ENCODE measurements at regions not wholly inside any gene's neighbourhood (a gene's known extent, or its start where the extent isn't known, plus 50 kb on each side); places are given as distances from the start of the nearest gene placed in this dataset.

GRCh38 chr10:120318862-120319261 lies 138.2 kb upstream of the PLPP4 start:
- Histone ChIP-seq H3K4me3 (no peak overlapping the region), H3K27ac (no peak overlapping the region), H3K4me1 (no peaks in the 10 kb centered on the region), H3K36me3 (no peaks in the 10 kb centered on the region), H3K27me3 (no peaks in the 10 kb centered on the region), H3K9me3 (no peaks in the 10 kb centered on the region)
- no peak for DNase-seq
- TF ChIP-seq POLR2A (IDR thresholded peaks at IDR 0.05) (no peak), EP300 (IDR thresholded peaks at IDR 0.05; ENCODE audit: low read depth) (no peak), POLR2AphosphoS5 (IDR thresholded peaks at IDR 0.05) (no peak)
- TF ChIP-seq, protein P1, sequence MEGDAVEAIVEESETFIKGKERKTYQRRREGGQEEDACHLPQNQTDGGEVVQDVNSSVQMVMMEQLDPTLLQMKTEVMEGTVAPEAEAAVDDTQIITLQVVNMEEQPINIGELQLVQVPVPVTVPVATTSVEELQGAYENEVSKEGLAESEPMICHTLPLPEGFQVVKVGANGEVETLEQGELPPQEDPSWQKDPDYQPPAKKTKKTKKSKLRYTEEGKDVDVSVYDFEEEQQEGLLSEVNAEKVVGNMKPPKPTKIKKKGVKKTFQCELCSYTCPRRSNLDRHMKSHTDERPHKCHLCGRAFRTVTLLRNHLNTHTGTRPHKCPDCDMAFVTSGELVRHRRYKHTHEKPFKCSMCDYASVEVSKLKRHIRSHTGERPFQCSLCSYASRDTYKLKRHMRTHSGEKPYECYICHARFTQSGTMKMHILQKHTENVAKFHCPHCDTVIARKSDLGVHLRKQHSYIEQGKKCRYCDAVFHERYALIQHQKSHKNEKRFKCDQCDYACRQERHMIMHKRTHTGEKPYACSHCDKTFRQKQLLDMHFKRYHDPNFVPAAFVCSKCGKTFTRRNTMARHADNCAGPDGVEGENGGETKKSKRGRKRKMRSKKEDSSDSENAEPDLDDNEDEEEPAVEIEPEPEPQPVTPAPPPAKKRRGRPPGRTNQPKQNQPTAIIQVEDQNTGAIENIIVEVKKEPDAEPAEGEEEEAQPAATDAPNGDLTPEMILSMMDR (IDR thresholded peaks at IDR 0.05): no peak
- WGBS, 2 donors (ENCODE audit: low coverage in 1 of 2): 83 to 85% methylated on average over 1 to 3 of the region's 3 CpGs
- intact Hi-C loops (cut with DNase I; ENCODE audit: low total_unique reads): no loop called here
- in situ Hi-C loops (cut with MboI; ENCODE audit: low pct_ligation_motif_present in 1 of 4, low pct_unique_long_range_greater_than_20kb in 1 of 4, low sequenced_read_pairs in 3 of 4): no loop called here

DNA sequence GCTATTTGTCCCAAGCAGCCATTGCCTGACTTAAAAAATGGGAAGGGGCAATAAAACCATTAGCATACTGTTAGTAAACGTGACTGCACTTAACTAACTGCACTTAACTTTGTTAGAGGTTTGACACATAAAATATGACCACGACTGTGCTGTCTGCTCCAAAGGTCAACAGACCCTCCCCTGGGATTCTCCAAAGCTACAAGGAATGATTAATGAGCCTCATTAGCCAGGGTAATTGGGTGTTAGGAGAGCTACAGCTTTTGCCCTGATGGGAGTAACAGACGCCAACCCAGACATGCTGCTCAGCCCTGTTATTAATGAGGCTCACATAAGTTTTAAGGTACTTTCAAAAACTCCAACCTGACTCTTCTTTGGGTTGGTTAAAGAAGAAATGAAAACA lies 129.4 kb upstream of the PLPP4 start:
- Histone ChIP-seq H3K36me3 (no peaks in the 10 kb centered on the region), H3K9me3 (no peaks in the 10 kb centered on the region), H3K27ac (no peak overlapping the region), H3K27me3 (no peaks in the 10 kb centered on the region), H3K4me1 (no peaks in the 10 kb centered on the region), H3K4me3 (no peak overlapping the region)
- in situ Hi-C loops (cut with MboI; ENCODE audit: low pct_ligation_motif_present in 1 of 4, low pct_unique_long_range_greater_than_20kb in 1 of 4, low sequenced_read_pairs in 3 of 4): no loop called here
- DNase-seq: no peak
- TF ChIP-seq POLR2A (IDR thresholded peaks at IDR 0.05) (no peak), POLR2AphosphoS5 (IDR thresholded peaks at IDR 0.05) (no peak), EP300 (IDR thresholded peaks at IDR 0.05; ENCODE audit: low read depth) (no peak)
- TF ChIP-seq, protein P1 (IDR thresholded peaks at IDR 0.05): no peak
- WGBS, 2 donors (ENCODE audit: low coverage in 1 of 2): 27% methylated on average over 3 of the region's 3 CpGs; no CpG with 5 or more reads in 1 of the 2 donors
- intact Hi-C loops (cut with DNase I; ENCODE audit: low total_unique reads): no loop called here

DNA sequence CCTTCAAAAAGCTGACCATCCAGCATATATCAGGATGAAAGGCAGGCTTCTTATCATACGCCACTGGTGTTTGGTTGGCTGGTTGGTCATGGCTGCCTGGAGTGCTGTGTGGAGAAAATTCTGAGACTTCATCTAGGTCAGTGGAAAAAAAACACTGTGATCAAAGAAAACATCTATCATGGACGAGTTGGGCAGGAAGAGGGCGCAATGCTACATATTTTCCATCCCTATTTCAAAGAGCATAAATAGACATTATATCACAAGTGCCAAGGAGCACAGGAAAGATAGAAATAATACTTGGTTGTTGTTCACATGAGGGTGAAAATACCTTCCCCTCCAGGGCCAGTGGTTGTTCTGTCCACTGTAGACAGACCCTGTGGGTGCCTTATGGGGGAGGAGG lies 128.4 kb upstream of the PLPP4 start:
- H3K4me1 ChIP-seq: no peaks in the 10 kb centered on the region
- no peak overlapping the region for H3K4me3 ChIP-seq
- intact Hi-C loops (cut with DNase I; ENCODE audit: low total_unique reads): no loop called here
- no peak overlapping the region for H3K27ac ChIP-seq
- no peaks in the 10 kb centered on the region for H3K27me3 ChIP-seq
- H3K36me3 ChIP-seq: no peaks in the 10 kb centered on the region
- 60 to 84% methylated on average over 3 of the region's 3 CpGs for WGBS, 2 donors (ENCODE audit: low coverage in 1 of 2)
- H3K9me3 ChIP-seq: no peaks in the 10 kb centered on the region
- in situ Hi-C loops (cut with MboI; ENCODE audit: low pct_ligation_motif_present in 1 of 4, low pct_unique_long_range_greater_than_20kb in 1 of 4, low sequenced_read_pairs in 3 of 4): no loop called here
- TF ChIP-seq EP300 (IDR thresholded peaks at IDR 0.05; ENCODE audit: low read depth): no peak
- no peak for TF ChIP-seq POLR2AphosphoS5 (IDR thresholded peaks at IDR 0.05)
- TF ChIP-seq, protein P1 (IDR thresholded peaks at IDR 0.05): no peak
- TF ChIP-seq POLR2A (IDR thresholded peaks at IDR 0.05): no peak
- DNase-seq: no peak

DNA sequence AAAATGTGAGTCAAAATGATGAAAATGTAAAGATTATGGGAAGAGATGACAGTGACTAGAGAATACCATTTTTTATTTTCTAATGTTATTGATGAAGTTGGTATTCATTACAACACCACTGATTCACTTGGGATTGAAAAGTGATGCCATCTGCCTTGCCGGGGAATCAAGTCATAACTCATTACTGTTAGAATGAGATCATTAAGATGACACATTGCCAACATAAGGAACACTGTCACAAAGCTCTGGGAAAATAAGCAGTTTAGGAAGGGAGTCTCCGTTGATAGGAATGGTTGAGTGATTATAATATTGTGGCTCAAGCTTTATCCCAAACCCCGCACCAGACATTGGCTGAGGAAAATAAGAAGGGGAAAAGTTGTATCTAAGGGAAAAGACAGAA lies 121.5 kb upstream of the PLPP4 start:
- Histone ChIP-seq H3K27me3 (peaks cover 4% of the 10 kb centered on the region), H3K27ac (no peak overlapping the region), H3K9me3 (no peaks in the 10 kb centered on the region), H3K36me3 (no peaks in the 10 kb centered on the region), H3K4me3 (no peak overlapping the region), H3K4me1 (no peaks in the 10 kb centered on the region)
- TF ChIP-seq POLR2A (IDR thresholded peaks at IDR 0.05) (no peak), EP300 (IDR thresholded peaks at IDR 0.05; ENCODE audit: low read depth) (no peak), POLR2AphosphoS5 (IDR thresholded peaks at IDR 0.05) (no peak)
- TF ChIP-seq, protein P1 (IDR thresholded peaks at IDR 0.05): no peak
- in situ Hi-C loops (cut with MboI; ENCODE audit: low pct_ligation_motif_present in 1 of 4, low pct_unique_long_range_greater_than_20kb in 1 of 4, low sequenced_read_pairs in 3 of 4): no loop called here
- 78 to 81% methylated on average over 3 of the region's 3 CpGs for WGBS, 2 donors (ENCODE audit: low coverage in 1 of 2)
- no peak for DNase-seq
- intact Hi-C loops (cut with DNase I; ENCODE audit: low total_unique reads): no loop called here
